WTC11 (cell line): ENCODE measurements at regions not wholly inside any gene's neighbourhood (a gene's known extent, or its start where the extent isn't known, plus 50 kb on each side); places are given as distances from the start of the nearest gene placed in this dataset.
A peak's percentile ranks its signal among the peaks of the same experiment; 100 is the strongest.

ENCODE experiments used
- ATAC-seq: fragments of 200-7000 bp; cut with Tn5 transposase; 2 replicates; pipeline ENCODE4 v1.10.0; 2021; ENCODE audit warnings: mild to moderate bottlenecking, moderate library complexity
- CTCF ChIA-PET: fragments of 300-600 bp; sonication (Branson Sonifier 250); formaldehyde crosslinking; loops from one replicate; lab custom pipeline; 2021; ENCODE audit warnings: antibody characterized with exemption; lab: Charles Lee
- POLR2A ChIA-PET: fragments of 350-600 bp; sonication (Branson Sonifier 250); formaldehyde crosslinking; loops from one replicate; lab custom pipeline; 2021; ENCODE audit warnings: antibody characterized with exemption; lab: Charles Lee
- DNase-seq: peaks from one replicate; pipeline ENCODE4 v3.0.0; 2021; ENCODE audit warnings: low spot score
- H3K27ac Mint-ChIP-seq: 2 replicates; pipeline ENCODE4 v1.8.0; 2021; ENCODE audit warnings: mixed read lengths
- H3K27me3 Mint-ChIP-seq: 2 replicates; pipeline ENCODE4 v1.8.0; 2021; ENCODE audit warnings: low read depth, mild to moderate bottlenecking, moderate library complexity, mixed read lengths
- H3K36me3 Mint-ChIP-seq: 2 replicates; pipeline ENCODE4 v1.8.0; 2021; ENCODE audit warnings: mixed read lengths
- H3K4me1 Mint-ChIP-seq: 2 replicates; pipeline ENCODE4 v1.8.0; 2022; ENCODE audit warnings: mixed read lengths
- H3K4me3 Mint-ChIP-seq: 2 replicates; pipeline ENCODE4 v1.8.0; 2021; ENCODE audit warnings: mild to moderate bottlenecking, moderate library complexity, mixed read lengths
- H3K9me3 Mint-ChIP-seq: 2 replicates; pipeline ENCODE4 v1.8.0; 2021; ENCODE audit warnings: mixed read lengths
- AFF4 ChIP-seq: sonication (generic); formaldehyde crosslinking; IDR thresholded peaks from 2 replicates; pipeline ENCODE4 v1.8.1; 2023; ENCODE audit warnings: mild to moderate bottlenecking, missing genetic modification reagents, borderline replicate concordance
- ARID4B ChIP-seq: sonication (generic); formaldehyde crosslinking; IDR thresholded peaks from 2 replicates; pipeline ENCODE4 v1.8.0; 2023; ENCODE audit warnings: missing genetic modification reagents, mild to moderate bottlenecking, borderline replicate concordance
- CBFB ChIP-seq: sonication (generic); formaldehyde crosslinking; IDR thresholded peaks from 2 replicates; pipeline ENCODE4 v1.8.1; 2022; ENCODE audit warnings: mild to moderate bottlenecking, low read depth, missing genetic modification reagents
- E2F1 ChIP-seq: sonication (generic); formaldehyde crosslinking; IDR thresholded peaks from 2 replicates; pipeline ENCODE4 v1.8.0; 2022; ENCODE audit warnings: mild to moderate bottlenecking, missing genetic modification reagents
- EMX1 ChIP-seq: fragments of 250-450 bp; sonication (Bioruptor Pico); IDR thresholded peaks from 2 replicates; pipeline ENCODE4 v1.8.0; 2021; ENCODE audit warnings: mild to moderate bottlenecking
- ETV6 ChIP-seq: sonication (generic); formaldehyde crosslinking; IDR thresholded peaks from 2 replicates; pipeline ENCODE4 v1.8.1; 2022; ENCODE audit warnings: mild to moderate bottlenecking, missing genetic modification reagents
- FOXP4 ChIP-seq: sonication (generic); formaldehyde crosslinking; IDR thresholded peaks from 2 replicates; pipeline ENCODE4 v1.8.0; 2022; ENCODE audit warnings: mild to moderate bottlenecking, missing genetic modification reagents
- KAT7 ChIP-seq: sonication (generic); formaldehyde crosslinking; IDR thresholded peaks from 2 replicates; pipeline ENCODE4 v1.8.1; 2023; ENCODE audit warnings: missing genetic modification reagents, mild to moderate bottlenecking, borderline replicate concordance
- MXD4 ChIP-seq: fragments of 250-450 bp; sonication (Bioruptor Pico); IDR thresholded peaks from 2 replicates; pipeline ENCODE4 v1.8.0; 2021; ENCODE audit warnings: mild to moderate bottlenecking, moderate library complexity, borderline replicate concordance
- PREB ChIP-seq: sonication (generic); formaldehyde crosslinking; IDR thresholded peaks from 2 replicates; pipeline ENCODE4 v1.8.1; 2022; ENCODE audit warnings: mild to moderate bottlenecking, missing genetic modification reagents, moderate library complexity, borderline replicate concordance
- SOX15 ChIP-seq: fragments of 250-450 bp; sonication (Bioruptor Pico); IDR thresholded peaks from 2 replicates; pipeline ENCODE4 v1.9.0; 2021; ENCODE audit warnings: mild to moderate bottlenecking
- TEAD4 ChIP-seq: sonication (generic); formaldehyde crosslinking; IDR thresholded peaks from 2 replicates; pipeline ENCODE4 v1.8.0; 2022; ENCODE audit warnings: mild to moderate bottlenecking, missing genetic modification reagents
- ZNF121 ChIP-seq: sonication (generic); formaldehyde crosslinking; IDR thresholded peaks from 2 replicates; pipeline ENCODE4 v1.8.0; 2023; ENCODE audit warnings: missing genetic modification reagents
- ZNF138 ChIP-seq: sonication (generic); formaldehyde crosslinking; conservative IDR thresholded peaks from 2 replicates; pipeline ENCODE4 v1.8.1; 2022; ENCODE audit warnings: mild to moderate bottlenecking, moderate library complexity, missing genetic modification reagents
- ZNF317 ChIP-seq: sonication (generic); formaldehyde crosslinking; IDR thresholded peaks from 2 replicates; pipeline ENCODE4 v1.8.1; 2023; ENCODE audit warnings: low read depth, mild to moderate bottlenecking, moderate library complexity, missing genetic modification reagents, borderline replicate concordance
- ZNF416 ChIP-seq: fragments of 250-450 bp; sonication (Bioruptor Pico); IDR thresholded peaks from 2 replicates; pipeline ENCODE4 v1.9.0; 2021; ENCODE audit warnings: mild to moderate bottlenecking, inconsistent platforms
- TF ChIP-seq, protein P1 (sequence below): fragments of 250-450 bp; sonication (Bioruptor Pico); IDR thresholded peaks from 2 replicates; pipeline ENCODE4 v1.9.0; 2021; ENCODE audit warnings: moderate library complexity, mild to moderate bottlenecking, inconsistent platforms, borderline replicate concordance
- TF ChIP-seq, protein P2 (sequence below): sonication (generic); formaldehyde crosslinking; IDR thresholded peaks from 2 replicates; pipeline ENCODE4 v1.8.1; 2023; ENCODE audit warnings: mild to moderate bottlenecking, missing genetic modification reagents, moderate library complexity
- TF ChIP-seq, protein P3 (sequence below): sonication (generic); formaldehyde crosslinking; IDR thresholded peaks from 2 replicates; pipeline ENCODE4 v1.8.1; 2022; ENCODE audit warnings: mild to moderate bottlenecking, moderate library complexity, missing genetic modification reagents
- TF ChIP-seq, protein P4 (sequence below): fragments of 250-450 bp; sonication (Bioruptor Pico); IDR thresholded peaks from 2 replicates; pipeline ENCODE4 v1.9.0; 2021; ENCODE audit warnings: mild to moderate bottlenecking

- no peak for TF ChIP-seq AFF4 (CRISPR knock-in tag)
- TF ChIP-seq TEAD4 (CRISPR knock-in tag), result no peak
- no peak for TF ChIP-seq SOX15 (CRISPR knock-in tag)
- TF ChIP-seq, protein P1, sequence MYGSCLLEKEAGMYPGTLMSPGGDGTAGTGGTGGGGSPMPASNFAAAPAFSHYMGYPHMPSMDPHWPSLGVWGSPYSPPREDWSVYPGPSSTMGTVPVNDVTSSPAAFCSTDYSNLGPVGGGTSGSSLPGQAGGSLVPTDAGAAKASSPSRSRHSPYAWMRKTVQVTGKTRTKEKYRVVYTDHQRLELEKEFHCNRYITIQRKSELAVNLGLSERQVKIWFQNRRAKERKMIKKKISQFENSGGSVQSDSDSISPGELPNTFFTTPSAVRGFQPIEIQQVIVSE (CRISPR knock-in tag), result no peak
- TF ChIP-seq, protein P2, sequence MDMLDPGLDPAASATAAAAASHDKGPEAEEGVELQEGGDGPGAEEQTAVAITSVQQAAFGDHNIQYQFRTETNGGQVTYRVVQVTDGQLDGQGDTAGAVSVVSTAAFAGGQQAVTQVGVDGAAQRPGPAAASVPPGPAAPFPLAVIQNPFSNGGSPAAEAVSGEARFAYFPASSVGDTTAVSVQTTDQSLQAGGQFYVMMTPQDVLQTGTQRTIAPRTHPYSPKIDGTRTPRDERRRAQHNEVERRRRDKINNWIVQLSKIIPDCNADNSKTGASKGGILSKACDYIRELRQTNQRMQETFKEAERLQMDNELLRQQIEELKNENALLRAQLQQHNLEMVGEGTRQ (CRISPR knock-in tag), result no peak
- TF ChIP-seq E2F1, result no peak
- no peak for TF ChIP-seq ZNF317 (CRISPR knock-in tag)
- TF ChIP-seq EMX1 (CRISPR knock-in tag), result no peak
- TF ChIP-seq ARID4B (CRISPR knock-in tag), result no peak
- no peak for TF ChIP-seq ZNF121
- TF ChIP-seq, all 79 proteins: peak for 0
These were observed 539.5 kb upstream of the LUZP2 start (continued) for GRCh38 chr11:23957314-23957713.

DNA sequence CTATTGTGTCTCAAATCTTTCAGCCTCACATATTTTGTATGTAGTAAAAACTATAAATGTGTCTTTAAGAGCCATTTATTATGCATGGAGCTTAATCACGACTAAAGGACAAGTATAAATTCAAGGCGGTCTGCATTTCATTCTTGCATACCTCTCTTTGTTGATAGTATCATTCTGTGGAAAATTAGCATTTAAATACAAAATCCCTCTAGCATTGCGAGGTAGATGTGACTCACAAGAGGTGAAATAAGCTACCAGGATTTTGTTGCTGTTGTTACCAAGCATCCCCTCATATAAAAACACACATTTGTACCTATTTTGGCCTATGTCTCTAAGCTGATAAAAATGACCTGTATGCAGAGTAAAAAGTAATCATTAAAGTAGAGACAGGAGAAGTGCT, 537.4 kb upstream of the LUZP2 start:
- Mint-ChIP-seq H3K4me3 (no peak overlapping the region), H3K9me3 (peaks cover 10% of the 10 kb centered on the region), H3K27ac (peak overlapping the region; percentile 96), H3K36me3 (peaks cover 9% of the 10 kb centered on the region), H3K4me1 (peaks cover 52% of the 10 kb centered on the region), H3K27me3 (no peaks in the 10 kb centered on the region)
- DNase-seq (no peak), ATAC-seq (peak; percentile 73)
- POLR2A ChIA-PET, result no interaction called here
- TF ChIP-seq PREB (CRISPR knock-in tag) (no peak), ZNF138 (CRISPR knock-in tag) (no peak), ETV6 (no peak), KAT7 (CRISPR knock-in tag) (no peak), ZNF416 (CRISPR knock-in tag) (no peak), MXD4 (CRISPR knock-in tag) (no peak), FOXP4 (CRISPR knock-in tag) (no peak), CBFB (CRISPR knock-in tag) (no peak)
- TF ChIP-seq, protein P3, sequence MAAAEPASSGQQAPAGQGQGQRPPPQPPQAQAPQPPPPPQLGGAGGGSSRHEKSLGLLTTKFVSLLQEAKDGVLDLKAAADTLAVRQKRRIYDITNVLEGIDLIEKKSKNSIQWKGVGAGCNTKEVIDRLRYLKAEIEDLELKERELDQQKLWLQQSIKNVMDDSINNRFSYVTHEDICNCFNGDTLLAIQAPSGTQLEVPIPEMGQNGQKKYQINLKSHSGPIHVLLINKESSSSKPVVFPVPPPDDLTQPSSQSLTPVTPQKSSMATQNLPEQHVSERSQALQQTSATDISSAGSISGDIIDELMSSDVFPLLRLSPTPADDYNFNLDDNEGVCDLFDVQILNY (CRISPR knock-in tag), result no peak
- TF ChIP-seq, protein P4, sequence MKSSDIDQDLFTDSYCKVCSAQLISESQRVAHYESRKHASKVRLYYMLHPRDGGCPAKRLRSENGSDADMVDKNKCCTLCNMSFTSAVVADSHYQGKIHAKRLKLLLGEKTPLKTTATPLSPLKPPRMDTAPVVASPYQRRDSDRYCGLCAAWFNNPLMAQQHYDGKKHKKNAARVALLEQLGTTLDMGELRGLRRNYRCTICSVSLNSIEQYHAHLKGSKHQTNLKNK (CRISPR knock-in tag), result no peak
- CTCF ChIA-PET, result no interaction called here
